Osteocyte (in vitro differentiated cells): ENCODE measurements at regions not wholly inside any gene's neighbourhood (a gene's known extent, or its start where the extent isn't known, plus 50 kb on each side); places are given as distances from the start of the nearest gene placed in this dataset.

ENCODE experiments used
- DNase-seq: peaks from one replicate; pipeline ENCODE4 v3.0.0; 2021; ENCODE audit warnings: mixed read lengths; ENCODE audit not compliant: unreplicated experiment; ENCODE audit errors: extremely low spot score
- H3K27ac Mint-ChIP-seq: one replicate; pipeline ENCODE4 v1.8.0; 2021; ENCODE audit warnings: mild to moderate bottlenecking, mixed read lengths; ENCODE audit not compliant: unreplicated experiment
- H3K27me3 Mint-ChIP-seq: one replicate; pipeline ENCODE4 v1.8.0; 2021; ENCODE audit warnings: mixed read lengths; ENCODE audit not compliant: unreplicated experiment
- H3K36me3 Mint-ChIP-seq: one replicate; pipeline ENCODE4 v1.8.0; 2021; ENCODE audit warnings: mixed read lengths; ENCODE audit not compliant: unreplicated experiment
- H3K4me1 Mint-ChIP-seq: one replicate; pipeline ENCODE4 v1.8.0; 2021; ENCODE audit warnings: mixed read lengths; ENCODE audit not compliant: unreplicated experiment
- H3K4me3 Mint-ChIP-seq: one replicate; pipeline ENCODE4 v1.8.0; 2021; ENCODE audit warnings: mild to moderate bottlenecking, moderate library complexity, mixed read lengths; ENCODE audit not compliant: unreplicated experiment
- H3K9me3 Mint-ChIP-seq: one replicate; pipeline ENCODE4 v1.8.0; 2021; ENCODE audit warnings: mixed read lengths; ENCODE audit not compliant: unreplicated experiment
- TF ChIP-seq, protein P1 (sequence below): fragments of 200-600 bp; sonication (generic); IDR thresholded peaks from 2 replicates; pipeline ENCODE4 v1.5.0; 2021; ENCODE audit warnings: antibody characterized with exemption, mild to moderate bottlenecking, moderate library complexity

DNA sequence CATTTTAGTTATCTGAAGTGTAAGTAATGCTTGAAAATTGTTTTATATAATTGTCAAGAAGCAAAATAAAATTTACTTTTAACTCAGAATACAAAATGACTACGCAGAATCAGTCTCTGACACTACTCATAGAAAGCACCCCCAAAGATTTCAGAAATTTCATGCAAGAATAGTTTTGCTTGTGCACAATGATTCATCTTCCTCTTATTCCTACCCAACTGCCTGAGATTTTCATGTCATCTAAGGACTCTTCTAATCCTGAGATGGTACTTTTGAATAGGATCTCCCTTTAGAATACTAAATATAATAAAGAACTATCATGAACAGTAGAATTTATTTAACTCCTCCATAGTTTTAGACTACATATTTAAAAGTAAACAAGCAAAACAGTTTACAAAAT lies 485.3 kb upstream of the MGAT4C start:
- TF ChIP-seq, protein P1, sequence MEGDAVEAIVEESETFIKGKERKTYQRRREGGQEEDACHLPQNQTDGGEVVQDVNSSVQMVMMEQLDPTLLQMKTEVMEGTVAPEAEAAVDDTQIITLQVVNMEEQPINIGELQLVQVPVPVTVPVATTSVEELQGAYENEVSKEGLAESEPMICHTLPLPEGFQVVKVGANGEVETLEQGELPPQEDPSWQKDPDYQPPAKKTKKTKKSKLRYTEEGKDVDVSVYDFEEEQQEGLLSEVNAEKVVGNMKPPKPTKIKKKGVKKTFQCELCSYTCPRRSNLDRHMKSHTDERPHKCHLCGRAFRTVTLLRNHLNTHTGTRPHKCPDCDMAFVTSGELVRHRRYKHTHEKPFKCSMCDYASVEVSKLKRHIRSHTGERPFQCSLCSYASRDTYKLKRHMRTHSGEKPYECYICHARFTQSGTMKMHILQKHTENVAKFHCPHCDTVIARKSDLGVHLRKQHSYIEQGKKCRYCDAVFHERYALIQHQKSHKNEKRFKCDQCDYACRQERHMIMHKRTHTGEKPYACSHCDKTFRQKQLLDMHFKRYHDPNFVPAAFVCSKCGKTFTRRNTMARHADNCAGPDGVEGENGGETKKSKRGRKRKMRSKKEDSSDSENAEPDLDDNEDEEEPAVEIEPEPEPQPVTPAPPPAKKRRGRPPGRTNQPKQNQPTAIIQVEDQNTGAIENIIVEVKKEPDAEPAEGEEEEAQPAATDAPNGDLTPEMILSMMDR, result no peak
- no peak for DNase-seq
- H3K27me3 Mint-ChIP-seq, result no peaks in the 10 kb centered on the region
- no peak overlapping the region for H3K4me3 Mint-ChIP-seq
- no peaks in the 10 kb centered on the region for H3K36me3 Mint-ChIP-seq
- no peak overlapping the region for H3K27ac Mint-ChIP-seq
- H3K9me3 Mint-ChIP-seq, result no peaks in the 10 kb centered on the region
- H3K4me1 Mint-ChIP-seq, result no peaks in the 10 kb centered on the region

- TF ChIP-seq, protein P1, result no peak
- H3K4me1 Mint-ChIP-seq, result no peaks in the 10 kb centered on the region
- H3K4me3 Mint-ChIP-seq, result no peak overlapping the region
These were observed 479.7 kb upstream of the MGAT4C start for GRCh38 chr12:86735851-86736250.

GRCh38 chr12:86735072-86735471 lies 478.9 kb upstream of the MGAT4C start:
- no peaks in the 10 kb centered on the region for H3K36me3 Mint-ChIP-seq
- no peaks in the 10 kb centered on the region for H3K9me3 Mint-ChIP-seq
- TF ChIP-seq, protein P1, result no peak
- H3K4me1 Mint-ChIP-seq, result peaks cover 5% of the 10 kb centered on the region
- no peaks in the 10 kb centered on the region for H3K27me3 Mint-ChIP-seq
- H3K4me3 Mint-ChIP-seq, result no peak overlapping the region
- DNase-seq, result no peak
- H3K27ac Mint-ChIP-seq, result no peak overlapping the region

More at GRCh38 chr12:86735851-86736250, 479.7 kb upstream of the MGAT4C start:
- Mint-ChIP-seq H3K27me3 (no peaks in the 10 kb centered on the region), H3K9me3 (no peaks in the 10 kb centered on the region), H3K27ac (no peak overlapping the region), H3K36me3 (no peaks in the 10 kb centered on the region)
- DNase-seq, result no peak

- H3K27me3 Mint-ChIP-seq, result no peaks in the 10 kb centered on the region
- DNase-seq, result no peak
- TF ChIP-seq, protein P1, result no peak
- H3K4me3 Mint-ChIP-seq, result no peak overlapping the region
- H3K9me3 Mint-ChIP-seq, result no peaks in the 10 kb centered on the region
- peaks cover 43% of the 10 kb centered on the region for H3K4me1 Mint-ChIP-seq
- H3K36me3 Mint-ChIP-seq, result no peaks in the 10 kb centered on the region
- H3K27ac Mint-ChIP-seq, result peak overlapping the region; percentile 38
These were observed 474.0 kb upstream of the MGAT4C start for GRCh38 chr12:86730233-86730632.

GRCh38 chr12:86729739-86730138 lies 473.5 kb upstream of the MGAT4C start:
- H3K4me3 Mint-ChIP-seq, result no peak overlapping the region
- no peaks in the 10 kb centered on the region for H3K9me3 Mint-ChIP-seq
- no peaks in the 10 kb centered on the region for H3K27me3 Mint-ChIP-seq
- peaks cover 48% of the 10 kb centered on the region for H3K4me1 Mint-ChIP-seq
- H3K36me3 Mint-ChIP-seq, result no peaks in the 10 kb centered on the region
- TF ChIP-seq, protein P1, result peak; percentile 34
- no peak for DNase-seq
- peak overlapping the region; percentile 38 for H3K27ac Mint-ChIP-seq
